ENCODE measurements at regions not wholly inside any gene's neighbourhood (a gene's known extent, or its start where the extent isn't known, plus 50 kb on each side); places are given as distances from the start of the nearest gene placed in this dataset.

DNA sequence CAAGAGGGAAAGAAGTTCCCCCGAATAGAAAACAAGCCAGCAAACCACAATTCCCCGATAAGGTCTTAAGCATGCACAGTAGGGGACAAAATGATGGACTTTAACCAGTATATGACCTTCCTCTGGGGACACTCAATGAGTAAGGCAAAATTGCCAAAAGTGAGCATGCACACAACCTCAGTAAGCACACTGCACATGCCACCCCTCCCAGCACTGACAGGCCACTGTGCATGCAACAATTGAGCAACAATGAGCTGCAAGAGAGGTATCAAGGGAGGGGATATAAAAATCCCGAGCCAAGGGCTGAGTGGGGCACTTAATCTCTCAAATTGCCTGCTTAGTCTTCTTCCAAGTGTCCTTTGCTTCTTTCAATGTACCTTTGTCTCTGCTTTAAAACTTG lies 935.8 kb upstream of the SLC39A10 start:
- FAIRE-seq, result no peak
- WGBS, 2 donors, result 56 to 58% methylated on average over 3 of the region's 3 CpGs
- intact Hi-C loops (cut with DNase I), result no loop called here

GRCh38 chr2:194720462-194720861 lies 936.6 kb upstream of the SLC39A10 start:
- no peak overlapping the region for H3K4me3 ChIP-seq
- DNase-seq (no peak), ATAC-seq (no peak), FAIRE-seq (no peak)
- H3K36me3 ChIP-seq, result no peaks in the 10 kb centered on the region
- H3K9me3 ChIP-seq, result no peaks in the 10 kb centered on the region
- H3K4me1 ChIP-seq, result no peaks in the 10 kb centered on the region
- no peaks in the 10 kb centered on the region for H3K27me3 ChIP-seq
- TF ChIP-seq CTCF (IDR thresholded peaks at IDR 0.05), result no peak
- no peak overlapping the region for H3K27ac ChIP-seq
- intact Hi-C loops (cut with DNase I), result no loop called here
- 63 to 73% methylated on average over 2 of the region's 2 CpGs for whole genome bisulfite sequencing, 2 donors

More for the DNA sequence above, 935.8 kb upstream of the SLC39A10 start:
- H3K4me3 ChIP-seq, result no peak overlapping the region
- H3K27ac ChIP-seq, result no peak overlapping the region
- H3K36me3 ChIP-seq, result no peaks in the 10 kb centered on the region
- no peak for TF ChIP-seq CTCF (IDR thresholded peaks at IDR 0.05)
- no peaks in the 10 kb centered on the region for H3K9me3 ChIP-seq
- no peak for DNase-seq
- H3K4me1 ChIP-seq, result no peaks in the 10 kb centered on the region
- ATAC-seq, result no peak
- H3K27me3 ChIP-seq, result no peaks in the 10 kb centered on the region

- no peak for FAIRE-seq
- Histone ChIP-seq H3K36me3 (no peaks in the 10 kb centered on the region), H3K27me3 (no peaks in the 10 kb centered on the region), H3K27ac (no peak overlapping the region), H3K4me3 (no peak overlapping the region), H3K9me3 (no peaks in the 10 kb centered on the region), H3K4me1 (no peaks in the 10 kb centered on the region)
- no peak for DNase-seq
- WGBS, 2 donors, result 87 to 92% methylated on average over 1 of the region's 1 CpG
- no peak for TF ChIP-seq CTCF (IDR thresholded peaks at IDR 0.05)
- intact Hi-C loops (cut with DNase I), result no loop called here
- ATAC-seq, result no peak
These were observed 938.1 kb upstream of the SLC39A10 start for GRCh38 chr2:194718881-194719280.

GRCh38 chr2:194714541-194714940 lies 942.5 kb upstream of the SLC39A10 start:
- H3K36me3 ChIP-seq, result no peaks in the 10 kb centered on the region
- intact Hi-C loops (cut with DNase I), result no loop called here
- no peaks in the 10 kb centered on the region for H3K9me3 ChIP-seq
- TF ChIP-seq CTCF (IDR thresholded peaks at IDR 0.05), result no peak
- DNase-seq (no peak), FAIRE-seq (no peak), ATAC-seq (no peak)
- 50% methylated on average over 1 of the region's 1 CpG for WGBS, 2 donors
- no peak overlapping the region for H3K4me3 ChIP-seq
- H3K4me1 ChIP-seq, result no peaks in the 10 kb centered on the region
- no peaks in the 10 kb centered on the region for H3K27me3 ChIP-seq
- no peak overlapping the region for H3K27ac ChIP-seq

GRCh38 chr2:194709840-194710239 lies 947.2 kb upstream of the SLC39A10 start:
- Histone ChIP-seq H3K27me3 (no peaks in the 10 kb centered on the region), H3K4me1 (no peaks in the 10 kb centered on the region), H3K27ac (no peak overlapping the region), H3K4me3 (no peak overlapping the region), H3K9me3 (no peaks in the 10 kb centered on the region), H3K36me3 (no peaks in the 10 kb centered on the region)
- intact Hi-C loops (cut with DNase I), result no loop called here
- no peak for TF ChIP-seq CTCF (IDR thresholded peaks at IDR 0.05)
- no peak for DNase-seq
- WGBS, 2 donors, result 19 to 26% methylated on average over 3 of the region's 3 CpGs
- ATAC-seq, result no peak
- no peak for FAIRE-seq
